ENCODE measurements at regions not wholly inside any gene's neighbourhood (a gene's known extent, or its start where the extent isn't known, plus 50 kb on each side); places are given as distances from the start of the nearest gene placed in this dataset.

GRCh38 chr3:20700714-20701113 is 514.7 kb upstream of the SGO1 start (continued):
- no peak for TF ChIP-seq ETS1 (IDR thresholded peaks at IDR 0.05)
- no peak for TF ChIP-seq JUNB (IDR thresholded peaks at IDR 0.05; ENCODE audit: unreplicated experiment)
- TF ChIP-seq CREB1 (CRISPR knock-in tag; IDR thresholded peaks at IDR 0.05; ENCODE audit: low read depth) = no peak
- no peak for TF ChIP-seq NANOG (IDR thresholded peaks at IDR 0.05; ENCODE audit: borderline replicate concordance)
- no peak for TF ChIP-seq ZNF114 (CRISPR knock-in tag; IDR thresholded peaks at IDR 0.05)
- TF ChIP-seq ZNF331 (CRISPR knock-in tag; IDR thresholded peaks at IDR 0.05; ENCODE audit: low read depth) = no peak
- TF ChIP-seq POLR2AphosphoS5 (IDR thresholded peaks at IDR 0.05; ENCODE audit: low read depth) = no peak
- TF ChIP-seq CTCF (conservative IDR thresholded peaks at IDR 0.05; ENCODE audit: low read depth in 2 of 2) = no peak
- no peak for TF ChIP-seq EZH2 (IDR thresholded peaks at IDR 0.05; ENCODE audit: low read depth, unreplicated experiment)

- H3K9me2 ChIP-seq (ENCODE audit: insufficient read depth) = no peaks in the 10 kb centered on the region
- TF ChIP-seq ETS1 (IDR thresholded peaks at IDR 0.05) (no peak), JUNB (IDR thresholded peaks at IDR 0.05; ENCODE audit: unreplicated experiment) (no peak), REST (IDR thresholded peaks at IDR 0.05; ENCODE audit: unreplicated experiment) (no peak), NANOG (IDR thresholded peaks at IDR 0.05; ENCODE audit: borderline replicate concordance) (no peak), EZH2 (IDR thresholded peaks at IDR 0.05; ENCODE audit: low read depth, unreplicated experiment) (no peak), ZNF114 (CRISPR knock-in tag; IDR thresholded peaks at IDR 0.05) (no peak), ZNF331 (CRISPR knock-in tag; IDR thresholded peaks at IDR 0.05; ENCODE audit: low read depth) (no peak), EZH2phosphoT487 (IDR thresholded peaks at IDR 0.05; ENCODE audit: unreplicated experiment) (no peak), POLR2AphosphoS5 (IDR thresholded peaks at IDR 0.05; ENCODE audit: low read depth) (no peak), STAT1 (IDR thresholded peaks at IDR 0.05; ENCODE audit: unreplicated experiment) (no peak), CREB1 (CRISPR knock-in tag; IDR thresholded peaks at IDR 0.05; ENCODE audit: low read depth) (no peak)
Measured at GRCh38 chr3:20698896-20699295, 512.9 kb upstream of the SGO1 start.

More at GRCh38 chr3:20698896-20699295, 512.9 kb upstream of the SGO1 start:
- ATAC-seq = no peak
- H3K27ac Mint-ChIP-seq = no peak overlapping the region; the same call in 1 of the 2 replicates
- Histone ChIP-seq H3K4me2 (no peak overlapping the region), H3K79me2 (replicated peaks; ENCODE audit: insufficient read depth) (no peaks in the 10 kb centered on the region), H2AFZ (peak overlapping the region; percentile 66; the same call in 1 of the 2 replicates), H3K36me3 (ENCODE audit: insufficient read depth) (no peaks in the 10 kb centered on the region), H3K27me3 (ENCODE audit: insufficient read depth) (no peaks in the 10 kb centered on the region), H3K27ac (ENCODE audit: low read depth) (no peak overlapping the region), H3K4me1 (ENCODE audit: insufficient read depth) (no peaks in the 10 kb centered on the region), H4K20me1 (replicated peaks; ENCODE audit: insufficient read depth) (no peaks in the 10 kb centered on the region), H3F3A (replicated peaks; ENCODE audit: low read depth) (no peaks in the 10 kb centered on the region), H3K4me3 (no peak overlapping the region)
- no peaks in the 10 kb centered on the region for H3K36me3 Mint-ChIP-seq (ENCODE audit: low read depth)
- H3K9me3 Mint-ChIP-seq = no peaks in the 10 kb centered on the region
- no peak overlapping the region for H3K4me3 Mint-ChIP-seq
- no peak for DNase-seq (ENCODE audit: low spot score)
- no peaks in the 10 kb centered on the region for H3K27me3 Mint-ChIP-seq (ENCODE audit: insufficient read depth, low read depth, poor library complexity)
- H3K4me1 Mint-ChIP-seq = peaks cover 4% of the 10 kb centered on the region
